H1 (cell line): ENCODE measurements at regions not wholly inside any gene's neighbourhood (a gene's known extent, or its start where the extent isn't known, plus 50 kb on each side); places are given as distances from the start of the nearest gene placed in this dataset.

Experiments
- CTCF ChIA-PET: fragments of 300-600 bp; sonication (Branson Sonifier 250); formaldehyde crosslinking; loops from one replicate; lab custom pipeline; 2021; ENCODE audit not compliant: partially characterized antibody; lab: Charles Lee
- POLR2A ChIA-PET: fragments of 300-600 bp; sonication (Branson Sonifier 250); formaldehyde crosslinking; loops from one replicate; lab custom pipeline; 2021; ENCODE audit warnings: inconsistent platforms; ENCODE audit not compliant: partially characterized antibody; lab: Charles Lee
- DNase-seq, 2 experiments: peaks; one replicate each; pipeline versions ENCODE4 v3.0.0 to v3.0.0-alpha.2; 2010 to 2022; ENCODE audit warnings: low spot score in 2 of 2, low read depth in 1 of 2, mixed read lengths in 1 of 2
- FAIRE-seq: peaks from 2 replicates; lab custom pipeline; 2011; peaks lifted over from hg19 to GRCh38; lab: Jason Lieb, UNC
- H2AFZ ChIP-seq: 2 replicates; pipeline ENCODE4 v1.8.1; 2012; ENCODE audit warnings: low read length, inconsistent platforms
- H2AK5ac ChIP-seq: 2 replicates; pipeline ENCODE4 v1.6.1; 2013; ENCODE audit warnings: low read depth, low read length
- H2BK120ac ChIP-seq: replicated peaks from 2 replicates; pipeline ENCODE3; 2013; ENCODE audit warnings: low read depth, low read length, inconsistent platforms
- H2BK12ac ChIP-seq: 2 replicates; pipeline ENCODE4 v1.6.1; 2013; ENCODE audit warnings: low read depth, low read length
- H2BK15ac ChIP-seq: 2 replicates; pipeline ENCODE4 v1.6.1; 2013; ENCODE audit warnings: low read length
- H2BK20ac ChIP-seq: 2 replicates; pipeline ENCODE4 v1.6.1; 2013; ENCODE audit warnings: low read length
- H2BK5ac ChIP-seq: 2 replicates; pipeline ENCODE4 v1.6.1; 2013; ENCODE audit warnings: low read depth, low read length
- H3K14ac ChIP-seq: 2 replicates; pipeline ENCODE4 v1.6.1; 2013; ENCODE audit warnings: inconsistent platforms; ENCODE audit not compliant: insufficient read length
- H3K18ac ChIP-seq: 2 replicates; pipeline ENCODE4 v1.6.1; 2013; ENCODE audit warnings: low read length; ENCODE audit errors: extremely low read depth
- H3K23ac ChIP-seq: 2 replicates; pipeline ENCODE4 v1.6.1; 2013; ENCODE audit warnings: inconsistent platforms; ENCODE audit not compliant: insufficient read length
- H3K23me2 ChIP-seq: 2 replicates; pipeline ENCODE4 v1.6.1; 2013; ENCODE audit warnings: low read depth, low read length
- H3K27ac ChIP-seq: 2 replicates; pipeline ENCODE4 v1.6.1; 2011; ENCODE audit warnings: low read depth, low read length, inconsistent platforms
- H3K27me3 ChIP-seq, 4 experiments: replicated peaks in 1 of 4; 1 replicate in 1 of 4; 2 replicates in 3 of 4; pipeline versions ENCODE4 v1.6.1 to v1.8.1; 2011 to 2013; ENCODE audit warnings: low read length in 3 of 4, mild to moderate bottlenecking in 3 of 4, inconsistent platforms in 2 of 4, mixed read lengths in 2 of 4, moderate library complexity in 1 of 4; ENCODE audit not compliant: control insufficient read depth in 3 of 4, insufficient read depth in 3 of 4; ENCODE audit errors: extremely low read depth in 1 of 4
- H3K36me3 ChIP-seq, 4 experiments: 2 replicates each; pipeline versions ENCODE4 v1.6.1 to v1.8.1; 2011 to 2013; ENCODE audit warnings: mild to moderate bottlenecking in 4 of 4, low read length in 3 of 4, moderate library complexity in 2 of 4, control low read depth in 1 of 4, inconsistent platforms in 1 of 4; ENCODE audit not compliant: insufficient read depth in 4 of 4, control insufficient read depth in 2 of 4
- H3K4ac ChIP-seq: replicated peaks from 2 replicates; pipeline ENCODE3; 2013; ENCODE audit warnings: low read length, low read depth, mixed read lengths, inconsistent platforms; ENCODE audit not compliant: insufficient read length
- H3K4me1 ChIP-seq, 4 experiments: replicated peaks in 1 of 4; 1 replicate in 1 of 4; 2 replicates in 3 of 4; pipeline versions ENCODE4 v1.6.1 to v1.8.1; 2011 to 2013; ENCODE audit warnings: low read length in 3 of 4, inconsistent platforms in 2 of 4, mixed read lengths in 1 of 4; ENCODE audit not compliant: insufficient read depth in 4 of 4, control insufficient read depth in 3 of 4
- H3K4me2 ChIP-seq, 2 experiments: 2 replicates each; pipeline versions ENCODE4 v1.6.1 to v1.8.1; 2011 to 2013; ENCODE audit warnings: low read depth in 2 of 2, low read length in 2 of 2, control low read depth in 1 of 2, inconsistent platforms in 1 of 2, mild to moderate bottlenecking in 1 of 2; ENCODE audit not compliant: insufficient read depth in 1 of 2
- H3K4me3 ChIP-seq, 4 experiments: fragments of 200-600, 300-600 bp in 1 of 4; sonication (generic), shearing (Covaris generic), sonication (Bioruptor Twin) in 1 of 4; 2 replicates each; pipeline versions ENCODE4 v1.5.1 to v1.8.1; 2011 to 2016; ENCODE audit warnings: low read length in 4 of 4, low read depth in 3 of 4, control low read depth in 2 of 4, inconsistent platforms in 2 of 4, mild to moderate bottlenecking in 2 of 4, mixed read lengths in 1 of 4, moderate library complexity in 1 of 4; ENCODE audit not compliant: insufficient read depth in 2 of 4; ENCODE audit errors: extremely low read depth in 1 of 4
- H3K56ac ChIP-seq: replicated peaks from 2 replicates; pipeline ENCODE3; 2013; ENCODE audit warnings: low read depth, mild to moderate bottlenecking, mixed read lengths, low read length, inconsistent platforms; ENCODE audit not compliant: insufficient read length
- H3K79me1 ChIP-seq: 2 replicates; pipeline ENCODE4 v1.6.1; 2013; ENCODE audit warnings: low read depth, low read length, control low read depth
- H3K79me2 ChIP-seq, 2 experiments: 2 replicates each; pipeline versions ENCODE4 v1.6.1 to v1.8.1; 2012 to 2013; ENCODE audit warnings: low read length in 2 of 2, mild to moderate bottlenecking in 2 of 2, inconsistent platforms in 1 of 2; ENCODE audit not compliant: insufficient read depth in 2 of 2, control insufficient read depth in 1 of 2
- H3K9ac ChIP-seq, 4 experiments: replicated peaks in 1 of 4; 1 replicate in 1 of 4; 2 replicates in 3 of 4; pipeline versions ENCODE4 v1.6.1 to v1.8.1; 2011 to 2013; ENCODE audit warnings: low read depth in 3 of 4, low read length in 3 of 4, control low read depth in 2 of 4, mild to moderate bottlenecking in 2 of 4, moderate library complexity in 2 of 4, inconsistent platforms in 1 of 4; ENCODE audit errors: extremely low read depth in 1 of 4
- H3K9me3 ChIP-seq, 2 experiments: 2 replicates each; pipeline versions ENCODE4 v1.6.1 to v1.8.1; 2012 to 2013; ENCODE audit warnings: mild to moderate bottlenecking in 2 of 2, moderate library complexity in 2 of 2, control low read depth in 1 of 2, inconsistent platforms in 1 of 2, low read depth in 1 of 2, low read length in 1 of 2, mixed read lengths in 1 of 2; ENCODE audit not compliant: insufficient read depth in 2 of 2
- H4K20me1 ChIP-seq, 2 experiments: replicated peaks in 1 of 2; 2 replicates each; pipeline versions ENCODE3 to v1.8.1; 2011 to 2013; ENCODE audit warnings: inconsistent platforms in 2 of 2, low read length in 2 of 2, mild to moderate bottlenecking in 1 of 2; ENCODE audit not compliant: insufficient read depth in 2 of 2, control insufficient read depth in 1 of 2
- H4K5ac ChIP-seq: 2 replicates; pipeline ENCODE4 v1.6.1; 2013; ENCODE audit warnings: low read length, low read depth, mixed read lengths, inconsistent platforms; ENCODE audit not compliant: insufficient read length
- H4K8ac ChIP-seq: 2 replicates; pipeline ENCODE4 v1.8.0; 2013; ENCODE audit warnings: mild to moderate bottlenecking, moderate library complexity, low read length, inconsistent platforms; ENCODE audit not compliant: insufficient read depth; ENCODE audit errors: extremely low read depth
- H4K91ac ChIP-seq: replicated peaks from 2 replicates; pipeline ENCODE3; 2013; ENCODE audit warnings: low read length, mixed read lengths, inconsistent platforms; ENCODE audit not compliant: insufficient read length
- BACH1 ChIP-seq: IDR thresholded peaks from 2 replicates; pipeline ENCODE4 v1.6.1; 2012; ENCODE audit warnings: low read length, improper control_type of control experiment
- RXRA ChIP-seq: IDR thresholded peaks from 2 replicates; pipeline ENCODE4 v1.6.1; 2011; ENCODE audit warnings: low read depth, mild to moderate bottlenecking, low read length, moderate library complexity; ENCODE audit not compliant: insufficient read depth
- WGBS, 2 experiments: shearing (Covaris generic) in 1 of 2; methylation state at CpG; one replicate each; pipeline versions ENCODE4 v1.1.6 to v1.1.7; 2013 to 2015; ENCODE audit warnings: low lambda C conversion rate in 2 of 2, mixed read lengths in 2 of 2, inconsistent platforms in 1 of 2, low coverage in 1 of 2, missing lambda C conversion rate in 1 of 2; ENCODE audit not compliant: insufficient replicate concordance in 2 of 2, insufficient coverage in 1 of 2, insufficient read length in 1 of 2; ENCODE audit errors: extremely low coverage in 1 of 2, missing lambda C conversion rate in 1 of 2; 5-methylcytosine and 5-hydroxymethylcytosine counted together

DNA sequence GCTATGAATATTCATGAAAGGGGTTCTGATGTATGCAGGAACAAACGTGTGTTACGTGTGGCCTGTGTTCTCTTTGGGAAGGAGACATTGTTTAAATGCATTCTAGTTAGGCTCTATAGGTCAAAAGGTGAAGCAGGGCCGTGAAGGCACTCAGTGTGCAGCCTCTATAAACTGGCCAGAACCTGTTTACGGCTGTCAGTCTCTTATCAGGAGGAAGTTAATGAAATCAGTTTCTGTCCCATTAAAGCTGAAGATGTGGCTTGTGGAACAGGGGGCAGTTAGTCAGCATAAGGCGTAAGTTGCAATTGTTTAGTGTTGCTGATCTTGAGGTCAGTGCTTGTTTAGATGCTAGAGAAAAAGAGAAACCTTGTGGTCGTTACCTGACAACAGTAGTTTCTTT lies 111.5 kb upstream of the KCNG1 start:
- DNase-seq (no peak), FAIRE-seq (no peak)
- Histone ChIP-seq H3K79me2 (no peaks in the 10 kb centered on the region), H3K9ac (no peak overlapping the region), H3K4me3 (no peak overlapping the region), H3K9me3 (no peaks in the 10 kb centered on the region), H2BK20ac (no peak overlapping the region), H4K20me1 (no peaks in the 10 kb centered on the region), H3K4me2 (no peak overlapping the region), H2AK5ac (no peak overlapping the region), H3K27me3 (no peaks in the 10 kb centered on the region), H4K8ac (no peak overlapping the region), H3K23ac (no peak overlapping the region), H3K36me3 (no peaks in the 10 kb centered on the region), H4K5ac (no peak overlapping the region), H2BK120ac (no peak overlapping the region), H3K4ac (no peak overlapping the region), H2BK15ac (no peak overlapping the region), H2BK5ac (no peak overlapping the region), H3K79me1 (no peaks in the 10 kb centered on the region), H3K56ac (no peak overlapping the region), H2BK12ac (no peak overlapping the region), H2AFZ (no peak overlapping the region), H3K4me1 (no peaks in the 10 kb centered on the region), H3K14ac (no peak overlapping the region), H3K27ac (no peak overlapping the region), H3K23me2 (no peaks in the 10 kb centered on the region), H3K18ac (no peak overlapping the region), H4K91ac (no peak overlapping the region)
- TF ChIP-seq RXRA: peak; percentile 74; the same call in 1 of the 2 replicates
- no peak for TF ChIP-seq BACH1
- POLR2A ChIA-PET: no interaction called here
- WGBS, 2 experiments: 85% methylated on average over 6 of the region's 6 CpGs; no CpG with 5 or more reads in 1 of the 2 experiments
- CTCF ChIA-PET: interaction anchor here (0.9 kb wide), 1 partner anchor 16 kb away, joined by 3 read pairs; no protein-coding TSS in a partner anchor
